ENCODE measurements at regions not wholly inside any gene's neighbourhood (a gene's known extent, or its start where the extent isn't known, plus 50 kb on each side); places are given as distances from the start of the nearest gene placed in this dataset.

GRCh38 chr12:24423611-24424010 is 474.1 kb upstream of the SOX5 start:
- TF ChIP-seq MAZ (CRISPR knock-in tag; conservative IDR thresholded peaks at IDR 0.05 in 1 of 2, IDR thresholded peaks at IDR 0.05 in 1 of 2) = no peak
- TF ChIP-seq CTCF (IDR thresholded peaks at IDR 0.05 in 2 of 3, conservative IDR thresholded peaks at IDR 0.05 in 1 of 3; ENCODE audit: insufficient read depth in 2 of 3, low read depth in 1 of 3, low read length in 3 of 3) = no peak
- no peak for TF ChIP-seq TEAD4 (IDR thresholded peaks at IDR 0.05; ENCODE audit: low read length)
- no peak for TF ChIP-seq TEAD4 (CRISPR knock-in tag; IDR thresholded peaks at IDR 0.05; ENCODE audit: borderline replicate concordance)
- no peak for TF ChIP-seq REST (IDR thresholded peaks at IDR 0.05; ENCODE audit: borderline replicate concordance)
- TF ChIP-seq REST (CRISPR knock-in tag; IDR thresholded peaks at IDR 0.05; ENCODE audit: low read depth) = no peak
- TF ChIP-seq ZNF263 (CRISPR knock-in tag; IDR thresholded peaks at IDR 0.05; ENCODE audit: borderline replicate concordance) = no peak
- TF ChIP-seq YY1 (IDR thresholded peaks at IDR 0.05; ENCODE audit: borderline replicate concordance in 1 of 3, control insufficient read depth in 1 of 3, extremely low read depth in 1 of 3, insufficient read depth in 3 of 3, insufficient read length in 1 of 3, insufficient replicate concordance in 2 of 3, low read depth in 1 of 3, low read length in 2 of 3) = no peak
- no peak for TF ChIP-seq POLR2AphosphoS5 (IDR thresholded peaks at IDR 0.05; ENCODE audit: control insufficient read depth, insufficient read depth, low read depth, low read length)
